GM10248 (cell line): ENCODE measurements at regions not wholly inside any gene's neighbourhood (a gene's known extent, or its start where the extent isn't known, plus 50 kb on each side); places are given as distances from the start of the nearest gene placed in this dataset.

ENCODE experiments used
- CTCF ChIA-PET: fragments of 300-600 bp; sonication (Branson Sonifier 250); formaldehyde crosslinking; extraction: SDS; loops from one replicate; lab custom pipeline; 2021; ENCODE audit warnings: antibody characterized with exemption; lab: Yijun Ruan, JAX
- POLR2A ChIA-PET: fragments of 350-650 bp; sonication (Branson Sonifier 250); formaldehyde crosslinking; extraction: SDS; loops from one replicate; lab custom pipeline; 2020; ENCODE audit warnings: antibody characterized with exemption; lab: Yijun Ruan, JAX
- DNase-seq: peaks from one replicate; pipeline ENCODE4 v3.0.0; 2012; ENCODE audit errors: extremely low spot score
- CTCF ChIP-seq: IDR thresholded peaks from 2 replicates; pipeline ENCODE4 v1.5.1; 2012; ENCODE audit warnings: mild to moderate bottlenecking, low read depth; ENCODE audit errors: extremely low read depth, missing control alignments, control extremely low read depth

GRCh38 chr2:102925003-102925402 is 163.2 kb downstream of the TMEM182 start:
- ChIA-PET CTCF (interaction anchor here (1.0 to 1.1 kb wide), 2 partner anchors 11 to 19 kb away, joined by 3 read pairs; no protein-coding TSS in a partner anchor), POLR2A (no interaction called here)
- no peak for DNase-seq
- TF ChIP-seq CTCF = no peak

GRCh38 chr2:102927854-102928267 is 166.0 kb downstream of the TMEM182 start:
- no peak for TF ChIP-seq CTCF
- ChIA-PET CTCF (no interaction called here), POLR2A (no interaction called here)
- no peak for DNase-seq

- ChIA-PET CTCF (interaction anchor here (1.7 kb wide), 1 partner anchor 11 kb away, joined by 4 read pairs; no protein-coding TSS in a partner anchor), POLR2A (no interaction called here)
- no peak for DNase-seq
Measured at GRCh38 chr2:102929721-102930120, 167.9 kb downstream of the TMEM182 start.

GRCh38 chr2:102932501-102932900 is 170.7 kb downstream of the TMEM182 start:
- no peak for DNase-seq
- ChIA-PET POLR2A (no interaction called here), CTCF (no interaction called here)
- no peak for TF ChIP-seq CTCF

More at GRCh38 chr2:102929721-102930120, 167.9 kb downstream of the TMEM182 start:
- no peak for TF ChIP-seq CTCF

- no peak for DNase-seq
- ChIA-PET CTCF (interaction anchor here (2.4 kb wide), 1 partner anchor 17 kb away, joined by 7 read pairs; no protein-coding TSS in a partner anchor), POLR2A (no interaction called here)
- TF ChIP-seq CTCF = no peak
Measured at GRCh38 chr2:102939207-102939606, 177.4 kb downstream of the TMEM182 start.

GRCh38 chr2:102940684-102941083 is 178.9 kb downstream of the TMEM182 start:
- DNase-seq = no peak
- POLR2A ChIA-PET = no interaction called here
- CTCF ChIA-PET = interaction anchor here (1.4 to 2.4 kb wide), 2 partner anchors 11 to 15 kb away, joined by 4 to 7 read pairs; no protein-coding TSS in a partner anchor
- TF ChIP-seq CTCF = no peak
